ENCODE measurements at regions not wholly inside any gene's neighbourhood (a gene's known extent, or its start where the extent isn't known, plus 50 kb on each side); places are given as distances from the start of the nearest gene placed in this dataset.

GRCh38 chr4:45284400-45285085 lies 558.2 kb upstream of the GNPDA2 start:
- no peak for TF ChIP-seq RAD21 (IDR thresholded peaks at IDR 0.05; ENCODE audit: low read depth)
- TF ChIP-seq, protein P1, sequence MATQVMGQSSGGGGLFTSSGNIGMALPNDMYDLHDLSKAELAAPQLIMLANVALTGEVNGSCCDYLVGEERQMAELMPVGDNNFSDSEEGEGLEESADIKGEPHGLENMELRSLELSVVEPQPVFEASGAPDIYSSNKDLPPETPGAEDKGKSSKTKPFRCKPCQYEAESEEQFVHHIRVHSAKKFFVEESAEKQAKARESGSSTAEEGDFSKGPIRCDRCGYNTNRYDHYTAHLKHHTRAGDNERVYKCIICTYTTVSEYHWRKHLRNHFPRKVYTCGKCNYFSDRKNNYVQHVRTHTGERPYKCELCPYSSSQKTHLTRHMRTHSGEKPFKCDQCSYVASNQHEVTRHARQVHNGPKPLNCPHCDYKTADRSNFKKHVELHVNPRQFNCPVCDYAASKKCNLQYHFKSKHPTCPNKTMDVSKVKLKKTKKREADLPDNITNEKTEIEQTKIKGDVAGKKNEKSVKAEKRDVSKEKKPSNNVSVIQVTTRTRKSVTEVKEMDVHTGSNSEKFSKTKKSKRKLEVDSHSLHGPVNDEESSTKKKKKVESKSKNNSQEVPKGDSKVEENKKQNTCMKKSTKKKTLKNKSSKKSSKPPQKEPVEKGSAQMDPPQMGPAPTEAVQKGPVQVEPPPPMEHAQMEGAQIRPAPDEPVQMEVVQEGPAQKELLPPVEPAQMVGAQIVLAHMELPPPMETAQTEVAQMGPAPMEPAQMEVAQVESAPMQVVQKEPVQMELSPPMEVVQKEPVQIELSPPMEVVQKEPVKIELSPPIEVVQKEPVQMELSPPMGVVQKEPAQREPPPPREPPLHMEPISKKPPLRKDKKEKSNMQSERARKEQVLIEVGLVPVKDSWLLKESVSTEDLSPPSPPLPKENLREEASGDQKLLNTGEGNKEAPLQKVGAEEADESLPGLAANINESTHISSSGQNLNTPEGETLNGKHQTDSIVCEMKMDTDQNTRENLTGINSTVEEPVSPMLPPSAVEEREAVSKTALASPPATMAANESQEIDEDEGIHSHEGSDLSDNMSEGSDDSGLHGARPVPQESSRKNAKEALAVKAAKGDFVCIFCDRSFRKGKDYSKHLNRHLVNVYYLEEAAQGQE (IDR thresholded peaks at IDR 0.05; ENCODE audit: low read depth) = no peak
- no peak for TF ChIP-seq TCF12 (IDR thresholded peaks at IDR 0.05; ENCODE audit: low read depth)

Measured in Ishikawa (cell line).